GM21737 (cell line): ENCODE measurements at regions not wholly inside any gene's neighbourhood (a gene's known extent, or its start where the extent isn't known, plus 50 kb on each side); places are given as distances from the start of the nearest gene placed in this dataset.
"Not testable (repeated sequence)": the region's sequence is repeated elsewhere in the genome, so short reads cannot be mapped to it uniquely, and the experiment has no call there.

Source experiments
- ATAC-seq: cut with Tn5 transposase; IDR thresholded peaks from one replicate; pipeline ENCODE4 v1.9.1; 2021; ENCODE audit warnings: mild to moderate bottlenecking, moderate library complexity; ENCODE audit not compliant: unreplicated experiment

DNA sequence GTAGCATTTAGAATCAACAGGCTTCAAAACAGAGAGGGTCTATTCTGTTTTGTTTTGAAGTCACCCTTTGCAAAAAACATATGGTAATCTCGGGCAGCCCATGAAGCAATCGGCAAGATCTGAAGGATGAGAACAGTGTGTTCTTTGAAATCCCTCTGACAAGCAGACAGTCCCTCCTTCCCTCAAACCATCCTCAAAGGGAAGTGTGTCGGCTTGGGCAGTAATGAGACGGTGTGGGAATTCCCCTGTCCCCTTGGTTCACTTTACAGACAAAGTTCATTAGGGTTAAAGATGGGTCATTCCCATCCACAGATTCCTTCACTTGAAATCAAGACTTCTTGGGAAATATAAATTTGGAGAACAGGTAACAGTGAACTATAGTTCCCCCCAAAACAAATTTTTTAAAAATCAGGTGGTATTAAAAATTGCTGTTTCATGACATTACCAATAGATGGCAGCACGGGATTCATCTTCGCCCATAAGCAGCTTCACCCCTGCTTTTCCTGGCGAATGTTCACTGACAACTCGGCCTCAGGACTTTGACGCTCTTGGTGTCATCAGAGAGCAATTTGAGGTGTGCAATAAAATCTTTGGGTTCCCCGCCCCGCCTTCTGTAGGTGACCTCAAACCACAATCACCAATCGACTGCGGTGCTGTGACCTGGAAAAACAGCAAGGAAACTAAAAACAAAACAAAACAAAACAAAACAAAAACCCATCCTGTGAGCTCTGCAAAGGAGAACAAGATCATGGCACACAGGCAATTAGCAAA is 159.3 kb upstream of the TNFAIP3 start:
- peak; percentile 73 for ATAC-seq

- ATAC-seq = no peak
Observed at GRCh38 chr6:137708481-137708880, 158.6 kb upstream of the TNFAIP3 start.

GRCh38 chr6:137709424-137710236 is 157.4 kb upstream of the TNFAIP3 start:
- no peak for ATAC-seq

DNA sequence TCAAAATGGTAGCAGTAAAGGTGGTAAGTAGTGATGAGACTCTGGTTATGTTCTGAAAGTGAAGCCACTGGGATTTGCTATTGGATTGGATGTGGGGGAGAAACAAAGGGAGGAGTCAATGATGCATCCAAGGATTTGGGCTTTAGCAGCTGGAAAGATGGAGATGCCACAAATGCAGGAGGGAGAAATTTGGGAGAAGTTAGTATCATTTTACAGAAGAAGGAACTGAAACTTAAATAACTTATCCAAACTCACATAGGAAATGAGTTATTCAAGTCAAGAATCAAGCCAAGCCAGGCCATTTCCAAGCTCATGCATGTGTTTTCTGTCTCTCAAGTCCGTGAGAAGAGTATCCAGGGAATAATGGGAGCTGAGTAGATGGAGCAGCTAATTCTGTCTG is 155.1 kb upstream of the TNFAIP3 start:
- ATAC-seq = no peak

GRCh38 chr6:137712587-137712986 is 154.5 kb upstream of the TNFAIP3 start:
- no peak for ATAC-seq

GRCh38 chr6:137715589-137716045 is 151.4 kb upstream of the TNFAIP3 start:
- ATAC-seq = no peak

DNA sequence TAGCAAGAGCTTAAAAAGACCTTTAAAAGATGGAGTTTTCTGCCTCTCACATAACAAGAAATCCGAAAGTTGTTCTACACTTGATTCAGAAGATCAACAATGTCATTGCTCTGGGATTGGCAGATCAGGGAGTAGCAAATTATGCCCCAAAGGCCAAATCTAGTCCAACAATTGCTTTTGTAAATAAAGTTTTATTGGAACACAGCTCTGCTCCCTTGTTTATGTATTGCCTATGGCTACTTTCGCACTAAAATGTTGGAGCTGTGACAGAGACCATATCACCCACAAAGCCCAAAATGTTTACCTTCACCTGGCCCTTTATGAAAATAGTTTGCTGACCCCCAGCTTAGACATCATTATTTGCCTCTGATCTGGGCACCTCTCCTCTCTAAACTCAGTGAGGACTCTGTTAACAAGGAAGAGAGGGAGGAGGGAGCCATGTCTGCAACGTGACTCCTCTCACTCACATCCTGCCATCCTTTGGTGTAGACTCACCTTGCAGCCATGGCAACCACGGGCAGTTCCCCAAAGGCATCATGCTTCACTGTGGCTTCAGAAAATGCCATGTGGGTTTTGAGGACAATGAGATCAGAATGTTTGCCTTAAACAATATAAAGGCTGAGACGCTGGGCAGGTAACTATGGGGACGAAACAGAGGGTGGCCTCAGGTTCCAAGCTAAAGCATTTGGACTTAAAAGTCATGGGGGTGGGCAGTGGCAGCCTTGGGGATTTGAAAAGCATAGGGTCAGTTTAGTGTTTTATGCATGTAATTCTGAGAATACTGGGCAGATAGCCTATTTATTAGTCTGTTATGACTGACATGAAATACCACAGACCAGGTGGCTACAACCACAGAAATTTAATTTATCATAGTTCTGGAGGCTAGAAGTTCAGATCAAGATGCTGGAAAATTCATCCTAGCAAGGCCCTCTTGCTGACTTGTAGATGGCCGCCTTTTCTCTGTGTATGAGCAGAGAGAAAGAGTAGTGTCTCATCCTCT is 149.7 kb upstream of the TNFAIP3 start:
- no peak for ATAC-seq

DNA sequence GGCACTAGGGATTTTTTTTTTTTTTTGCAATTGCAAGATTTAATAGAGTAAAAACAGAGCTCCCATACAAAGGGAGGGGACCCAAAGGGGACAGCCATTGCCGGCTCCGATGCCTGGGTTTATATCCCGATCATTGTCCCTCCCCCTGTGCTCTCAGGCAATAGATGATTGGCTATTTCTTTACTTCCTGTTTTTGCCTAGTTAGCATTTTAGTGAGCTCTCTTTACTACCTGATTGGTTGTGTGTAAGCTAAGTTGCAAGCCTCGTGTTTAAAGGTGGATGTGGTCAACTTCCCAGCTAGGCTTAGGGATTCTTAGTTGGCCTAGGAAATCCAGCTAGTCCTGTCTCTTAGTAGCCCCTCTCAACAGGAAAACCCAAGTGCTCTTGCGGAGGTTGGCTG is 148.2 kb upstream of the TNFAIP3 start:
- ATAC-seq = not testable (repeated sequence)

- ATAC-seq = no peak
Observed at GRCh38 chr6:137722749-137723272, 144.2 kb upstream of the TNFAIP3 start.

GRCh38 chr6:137723273-137724017 is 143.6 kb upstream of the TNFAIP3 start:
- no peak for ATAC-seq

GRCh38 chr6:137724018-137724403 is 143.0 kb upstream of the TNFAIP3 start:
- no peak for ATAC-seq

GRCh38 chr6:137724495-137725211 is 142.4 kb upstream of the TNFAIP3 start:
- ATAC-seq = no peak

GRCh38 chr6:137725949-137726348 is 141.1 kb upstream of the TNFAIP3 start:
- ATAC-seq = no peak

DNA sequence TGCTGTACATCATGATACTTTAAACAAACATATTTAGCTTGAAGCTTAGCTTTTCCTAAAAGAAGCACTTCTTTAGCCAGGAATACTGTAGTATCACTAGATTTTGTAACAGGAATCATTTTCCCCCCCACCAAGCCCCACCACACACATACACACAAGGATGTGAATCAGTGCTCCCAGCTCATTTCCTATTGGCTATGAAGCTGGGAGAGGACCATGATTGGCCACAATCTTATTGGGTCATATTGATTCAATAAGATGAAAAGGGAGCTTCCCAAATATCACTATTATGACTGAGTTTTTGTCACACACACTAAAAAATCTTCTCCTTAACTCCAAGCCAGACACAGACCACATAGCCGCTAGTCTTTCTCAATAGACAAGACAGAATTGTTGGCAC is 140.5 kb upstream of the TNFAIP3 start:
- no peak for ATAC-seq

DNA sequence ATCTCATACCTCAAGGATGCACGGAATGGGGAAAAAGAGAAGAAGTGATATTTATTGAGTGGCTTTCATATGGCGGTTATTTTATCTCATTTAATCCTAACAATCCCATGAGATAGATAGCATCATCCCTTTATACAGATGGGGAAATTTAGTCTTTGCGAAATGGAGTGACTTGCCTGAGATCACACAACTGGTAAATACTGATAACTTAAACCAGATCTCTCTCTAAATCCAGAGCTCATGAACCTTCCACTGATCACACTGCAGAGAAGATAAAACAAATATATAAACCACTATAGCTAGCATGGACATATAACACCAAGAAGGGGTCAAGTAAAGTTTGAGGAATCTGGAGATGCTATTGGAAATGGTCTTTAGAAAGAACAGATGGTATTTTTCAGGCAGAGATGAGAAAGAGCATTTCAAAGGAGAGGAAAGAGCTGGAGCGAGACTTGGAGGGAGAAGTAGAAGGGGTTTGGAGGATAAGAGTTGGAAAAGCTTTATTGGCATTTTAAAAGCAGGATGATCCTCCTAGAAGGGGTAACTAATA is 139.8 kb upstream of the TNFAIP3 start:
- ATAC-seq = no peak

DNA sequence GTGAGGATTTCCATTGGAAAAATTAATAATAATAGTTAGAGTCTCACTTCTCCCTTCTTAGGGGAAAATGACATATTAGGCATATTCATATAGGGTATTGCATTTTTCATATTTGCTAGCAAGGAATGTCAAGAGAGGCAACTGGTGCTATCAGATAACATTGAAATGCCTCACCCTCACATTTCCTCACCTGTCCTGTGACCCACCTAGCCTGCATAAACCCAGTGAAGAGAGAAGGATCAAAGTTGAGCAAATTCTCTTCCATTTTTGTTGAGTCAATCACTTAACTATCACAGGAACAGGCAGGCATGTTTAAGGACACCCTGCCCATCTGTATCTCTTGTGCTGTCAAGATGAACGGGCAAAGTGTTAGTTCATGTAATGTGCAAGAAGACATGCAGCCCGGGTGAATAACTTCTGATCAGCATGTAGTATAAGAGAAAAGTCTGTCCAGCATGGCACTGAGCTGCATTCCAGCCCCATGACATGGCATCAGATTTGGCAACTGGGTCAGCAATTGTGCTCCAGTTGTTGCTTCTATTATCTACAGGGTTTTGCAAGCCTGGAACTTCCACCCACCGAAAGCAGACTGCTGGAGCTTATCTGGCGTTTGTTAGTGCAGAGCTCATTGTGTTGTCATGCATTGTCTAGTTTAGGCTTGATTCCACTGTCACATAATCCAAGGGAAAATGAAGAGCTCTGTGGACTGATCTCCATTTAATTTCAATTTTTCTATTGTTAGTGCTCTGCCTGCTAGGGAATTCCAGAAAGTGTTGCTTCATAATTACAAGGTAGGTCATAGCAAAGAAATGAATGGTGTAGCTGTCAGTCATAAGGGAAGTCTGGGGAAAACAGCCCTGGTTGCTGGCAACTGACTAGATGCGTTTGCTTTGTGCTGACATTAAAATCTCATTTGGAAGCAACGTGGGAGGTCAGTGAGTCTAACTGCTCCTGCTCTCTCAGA is 138.4 kb upstream of the TNFAIP3 start:
- ATAC-seq = no peak

GRCh38 chr6:137729866-137730629 is 137.0 kb upstream of the TNFAIP3 start:
- ATAC-seq = no peak
